Naive thymus-derived CD4-positive, alpha-beta T cell (primary cell): ENCODE measurements at regions not wholly inside any gene's neighbourhood (a gene's known extent, or its start where the extent isn't known, plus 50 kb on each side); places are given as distances from the start of the nearest gene placed in this dataset.
A peak's percentile ranks its signal among the peaks of the same experiment; 100 is the strongest.

Experiments used
- ATAC-seq: fragments of 150-1000 bp; cut with Tn5 transposase; 2 replicates; pipeline ENCODE4 v1.10.0; 2021; ENCODE audit warnings: mild to moderate bottlenecking, moderate library complexity
- CTCF ChIA-PET: fragments of 350-600 bp; sonication (Branson Sonifier 250); formaldehyde crosslinking; loops from one replicate; lab custom pipeline; 2021; ENCODE audit warnings: antibody characterized with exemption; lab: Charles Lee
- POLR2A ChIA-PET: fragments of 350-600 bp; sonication (Branson Sonifier 250); formaldehyde crosslinking; loops from one replicate; lab custom pipeline; 2021; ENCODE audit warnings: antibody characterized with exemption, inconsistent platforms; lab: Charles Lee
- DNase-seq, 9 donors: peaks; one replicate each; pipeline versions ENCODE4 v3.0.0 to v3.0.0-alpha.2; 2020 to 2022; ENCODE audit warnings: mixed read lengths in 1 of 9
- H3K27ac ChIP-seq: one replicate; pipeline ENCODE4 v1.7.0; 2013; ENCODE audit warnings: mild to moderate bottlenecking, low read depth, low read length, moderate library complexity
- H3K27me3 ChIP-seq, 2 donors: one replicate each; pipeline ENCODE4 v1.7.0; 2013; ENCODE audit warnings: low read length in 2 of 2, mild to moderate bottlenecking in 2 of 2, moderate library complexity in 2 of 2; ENCODE audit not compliant: control insufficient read depth in 2 of 2, insufficient read depth in 2 of 2
- H3K36me3 ChIP-seq, 3 experiments: 1 replicate in 2 of 3; 2 replicates in 1 of 3; pipeline ENCODE4 v1.7.0; 2013; ENCODE audit warnings: low read length in 3 of 3, mild to moderate bottlenecking in 3 of 3, moderate library complexity in 1 of 3; ENCODE audit not compliant: insufficient read depth in 3 of 3, control insufficient read depth in 2 of 3
- H3K4me1 ChIP-seq, 2 donors: one replicate each; pipeline ENCODE4 v1.7.0; 2013; ENCODE audit warnings: low read length in 2 of 2, mild to moderate bottlenecking in 2 of 2, moderate library complexity in 1 of 2; ENCODE audit not compliant: control insufficient read depth in 2 of 2, insufficient read depth in 2 of 2
- H3K4me3 ChIP-seq: 2 replicates; pipeline ENCODE4 v1.7.0; 2013; ENCODE audit warnings: mild to moderate bottlenecking, low read length
- H3K9me3 ChIP-seq, 3 experiments: 1 replicate in 2 of 3; 2 replicates in 1 of 3; pipeline ENCODE4 v1.7.0; 2013; ENCODE audit warnings: low read length in 3 of 3; ENCODE audit not compliant: control insufficient read depth in 2 of 3
- H3K27ac Mint-ChIP-seq, 9 donors: one replicate each; pipeline ENCODE4 v1.8.0; 2020 to 2022; ENCODE audit warnings: mixed read lengths in 9 of 9, mild to moderate bottlenecking in 8 of 9, moderate library complexity in 5 of 9, inconsistent platforms in 2 of 9
- H3K27me3 Mint-ChIP-seq, 5 donors: one replicate each; pipeline ENCODE4 v1.8.0; 2021 to 2022; ENCODE audit warnings: mixed read lengths in 5 of 5, mild to moderate bottlenecking in 1 of 5
- H3K36me3 Mint-ChIP-seq, 5 donors: one replicate each; pipeline ENCODE4 v1.8.0; 2020 to 2022; ENCODE audit warnings: mixed read lengths in 5 of 5, mild to moderate bottlenecking in 3 of 5, inconsistent platforms in 1 of 5
- H3K4me1 Mint-ChIP-seq, 7 donors: one replicate each; pipeline ENCODE4 v1.8.0; 2020 to 2022; ENCODE audit warnings: mixed read lengths in 7 of 7, mild to moderate bottlenecking in 3 of 7, inconsistent platforms in 1 of 7
- H3K4me3 Mint-ChIP-seq, 10 donors: one replicate each; pipeline ENCODE4 v1.8.0; 2020 to 2022; ENCODE audit warnings: mild to moderate bottlenecking in 10 of 10, mixed read lengths in 10 of 10, moderate library complexity in 6 of 10, inconsistent platforms in 2 of 10
- H3K9me3 Mint-ChIP-seq, 11 donors: one replicate each; pipeline ENCODE4 v1.8.0; 2020 to 2022; ENCODE audit warnings: mixed read lengths in 11 of 11, mild to moderate bottlenecking in 4 of 11, inconsistent platforms in 1 of 11, moderate library complexity in 1 of 11
- intact Hi-C, 2 donors: fragments of 100-400 bp; cut with micrococcal nuclease; formaldehyde crosslinking; loops; one replicate each; pipeline ENCODE4 v1.15.1; 2023

DNA sequence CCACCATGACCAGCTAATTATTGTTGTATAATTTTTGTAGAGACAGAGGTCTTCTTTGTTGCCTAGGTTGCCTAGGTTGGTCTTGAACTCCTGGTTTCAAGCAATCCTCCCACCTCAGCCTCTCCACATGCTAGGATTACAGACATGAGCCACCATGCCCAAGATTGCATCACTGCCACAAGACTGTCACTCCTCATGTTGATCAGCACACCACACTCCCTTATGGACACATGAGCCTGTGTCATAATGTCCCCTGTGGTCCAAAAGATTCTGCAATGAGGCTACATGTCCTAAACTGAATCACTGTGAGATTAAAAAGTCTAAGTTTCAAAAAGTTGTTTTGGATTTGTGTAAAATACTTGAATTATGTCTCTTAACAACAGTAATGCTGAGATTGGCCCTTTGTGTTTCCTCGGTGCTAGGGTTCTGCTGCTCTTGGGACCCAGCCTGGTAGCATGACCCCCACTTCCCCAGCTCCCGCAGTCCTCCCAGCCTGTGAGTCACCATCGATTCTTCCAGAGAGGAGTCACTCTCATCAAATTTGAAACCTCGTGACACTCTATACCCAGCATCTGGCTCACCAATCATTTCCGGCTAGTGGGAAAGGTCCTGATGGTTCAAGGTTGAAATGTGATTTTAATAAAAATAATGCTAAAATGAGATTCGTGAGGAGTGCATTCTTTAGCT lies 890.9 kb downstream of the VRK1 start:
- Histone ChIP-seq H3K9me3 (no peaks in the 10 kb centered on the region), H3K36me3 (no peaks in the 10 kb centered on the region), H3K27ac (no peak overlapping the region), H3K4me3 (no peak overlapping the region), H3K27me3 (no peaks in the 10 kb centered on the region), H3K4me1 (no peaks in the 10 kb centered on the region)
- Mint-ChIP-seq H3K4me1 (peaks cover 9 to 32% (median 27%) of the 10 kb centered on the region in 7 donors), H3K36me3 (peaks cover 0 to 8% (median 7%) of the 10 kb centered on the region in 5 donors), H3K4me3 (no peak overlapping the region), H3K9me3 (peaks cover 0 to 7% (median 0%) of the 10 kb centered on the region in 11 donors), H3K27me3 (no peaks in the 10 kb centered on the region), H3K27ac (peak overlapping the region in 1 of 9 donors; percentile 63)
- ATAC-seq: no peak
- ChIA-PET CTCF (no interaction called here), POLR2A (no interaction called here)
- intact Hi-C loops: no loop called here
- no peak for DNase-seq

DNA sequence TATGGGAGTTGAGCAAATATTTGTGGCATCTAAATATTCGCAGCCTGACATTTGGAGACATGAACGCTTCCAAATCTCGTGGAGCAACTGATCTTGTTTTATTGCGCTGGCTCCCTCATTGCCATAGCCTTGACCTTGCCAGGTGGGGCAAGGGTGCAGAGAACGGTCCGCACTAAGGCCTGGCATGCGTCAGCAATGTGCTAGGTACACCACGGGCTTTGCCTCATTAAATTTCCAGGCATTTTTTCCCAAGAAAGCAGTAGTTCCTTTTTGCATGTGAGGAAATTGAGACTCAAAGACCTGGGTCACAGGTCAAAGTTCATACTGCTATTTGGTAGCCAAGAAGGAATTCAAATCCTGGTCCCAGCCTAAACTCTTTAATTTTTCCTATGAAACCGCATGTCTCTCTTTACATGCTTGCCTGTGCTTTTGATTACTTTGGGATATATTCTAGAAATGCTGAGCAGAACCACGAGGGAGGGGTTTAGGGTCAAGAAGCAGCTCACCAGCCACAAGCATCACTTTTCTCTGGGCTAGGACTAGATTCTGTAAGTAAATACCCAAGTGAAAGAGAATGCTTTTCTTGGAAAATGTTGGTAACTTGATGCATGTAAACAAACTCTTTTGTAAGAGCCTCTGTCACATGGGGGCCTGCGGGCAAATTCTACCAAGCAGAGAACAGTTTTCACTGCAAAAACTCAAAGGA lies 891.6 kb downstream of the VRK1 start:
- H3K4me3 Mint-ChIP-seq: no peak overlapping the region
- H3K4me1 Mint-ChIP-seq: peaks cover 9 to 33% (median 29%) of the 10 kb centered on the region in 7 donors
- H3K36me3 Mint-ChIP-seq: peaks cover 0 to 8% (median 7%) of the 10 kb centered on the region in 5 donors
- Histone ChIP-seq H3K4me3 (no peak overlapping the region), H3K27ac (no peak overlapping the region), H3K4me1 (no peaks in the 10 kb centered on the region), H3K36me3 (no peaks in the 10 kb centered on the region), H3K9me3 (no peaks in the 10 kb centered on the region), H3K27me3 (no peaks in the 10 kb centered on the region)
- intact Hi-C loops: no loop called here
- POLR2A ChIA-PET: no interaction called here
- DNase-seq (no peak), ATAC-seq (no peak)
- H3K27ac Mint-ChIP-seq: no peak overlapping the region
- peaks cover 0 to 7% (median 0%) of the 10 kb centered on the region in 11 donors for H3K9me3 Mint-ChIP-seq
- no peaks in the 10 kb centered on the region for H3K27me3 Mint-ChIP-seq
- CTCF ChIA-PET: no interaction called here

GRCh38 chr14:97692084-97692483 lies 894.9 kb downstream of the VRK1 start:
- ChIA-PET CTCF (no interaction called here), POLR2A (no interaction called here)
- peaks cover 2% of the 10 kb centered on the region in 2 donors for H3K4me1 ChIP-seq
- no peak for ATAC-seq
- no peak overlapping the region for H3K4me3 ChIP-seq
- H3K9me3 Mint-ChIP-seq: peaks cover 0 to 11% (median 0%) of the 10 kb centered on the region in 11 donors
- H3K9me3 ChIP-seq: no peaks in the 10 kb centered on the region
- H3K4me3 Mint-ChIP-seq: no peak overlapping the region
- DNase-seq: no peak
- peaks cover 0 to 4% (median 0%) of the 10 kb centered on the region in 5 donors for H3K27me3 Mint-ChIP-seq
- no peaks in the 10 kb centered on the region for H3K36me3 ChIP-seq
- intact Hi-C loops: no loop called here
- H3K27me3 ChIP-seq: no peaks in the 10 kb centered on the region
- peaks cover 2 to 15% (median 11%) of the 10 kb centered on the region in 7 donors for H3K4me1 Mint-ChIP-seq
- peaks cover 0 to 11% (median 0%) of the 10 kb centered on the region in 5 donors for H3K36me3 Mint-ChIP-seq
- peak overlapping the region in 1 of 9 donors; percentile 59 for H3K27ac Mint-ChIP-seq
- no peak overlapping the region for H3K27ac ChIP-seq

DNA sequence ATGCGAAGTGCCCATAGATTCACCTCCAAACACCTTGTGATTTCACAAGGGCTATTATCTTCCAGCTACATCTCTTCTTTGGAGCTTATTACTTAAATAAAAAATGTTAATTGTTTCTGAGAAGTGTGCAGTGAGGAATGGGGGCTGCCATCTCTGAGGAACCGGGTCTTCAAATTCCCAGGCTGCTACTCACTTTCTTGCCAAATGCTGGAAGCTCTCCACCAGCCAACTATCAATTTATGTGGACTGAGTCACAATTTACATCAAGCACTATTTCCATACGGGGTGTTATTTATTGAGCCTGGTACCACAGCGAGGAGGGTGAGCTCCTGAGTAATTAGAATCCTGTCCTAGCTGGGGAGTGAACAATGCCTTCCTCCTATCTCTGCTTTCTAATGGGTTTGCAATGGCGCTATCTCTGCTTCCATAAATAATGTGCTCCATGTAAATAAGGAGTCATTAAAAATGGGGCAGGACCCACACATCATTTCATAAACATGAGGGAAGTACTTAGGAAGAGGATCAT lies 898.3 kb downstream of the VRK1 start:
- no peaks in the 10 kb centered on the region for H3K9me3 ChIP-seq
- H3K27me3 ChIP-seq: no peaks in the 10 kb centered on the region
- no peak overlapping the region for H3K4me3 Mint-ChIP-seq
- peaks cover 0 to 30% (median 0%) of the 10 kb centered on the region in 5 donors for H3K36me3 Mint-ChIP-seq
- peaks cover 11 to 22% of the 10 kb centered on the region in 2 donors for H3K4me1 ChIP-seq
- peaks cover 10 to 39% (median 30%) of the 10 kb centered on the region in 7 donors for H3K4me1 Mint-ChIP-seq
- H3K4me3 ChIP-seq: no peak overlapping the region
- ATAC-seq (no peak), DNase-seq (no peak)
- H3K27ac ChIP-seq: no peak overlapping the region
- H3K27ac Mint-ChIP-seq: no peak overlapping the region
- H3K9me3 Mint-ChIP-seq: peaks cover 0 to 26% (median 2%) of the 10 kb centered on the region in 11 donors
- POLR2A ChIA-PET: interaction anchor here (0.6 to 0.9 kb wide), 2 partner anchors 13 to 26 kb away, joined by 3 read pairs; no protein-coding TSS in a partner anchor
- peaks cover 0 to 4% (median 0%) of the 10 kb centered on the region in 5 donors for H3K27me3 Mint-ChIP-seq
- no peaks in the 10 kb centered on the region for H3K36me3 ChIP-seq
- CTCF ChIA-PET: no interaction called here
- intact Hi-C loops: loop anchor here in 1 of 2 donors (5.0 kb wide), 1 partner anchor 1577 kb away; the partner anchor contains the start of gene BCL11B

GRCh38 chr14:97697772-97698171 lies 900.6 kb downstream of the VRK1 start:
- H3K9me3 Mint-ChIP-seq: peaks cover 0 to 28% (median 2%) of the 10 kb centered on the region in 11 donors
- POLR2A ChIA-PET: interaction anchor here (1.1 to 1.2 kb wide), 2 partner anchors 10 to 20 kb away, joined by 3 read pairs; no protein-coding TSS in a partner anchor
- H3K4me3 Mint-ChIP-seq: peak overlapping the region in 6 of 10 donors; percentile 30 to 73 (median 49)
- CTCF ChIA-PET: interaction anchor here (0.7 kb wide), 1 partner anchor 106 kb away, joined by 3 read pairs; no protein-coding TSS in a partner anchor
- intact Hi-C loops: loop anchor here in 1 of 2 donors (5.0 kb wide), 1 partner anchor 1575 kb away; the partner anchor contains the start of gene BCL11B
- no peak overlapping the region for H3K4me3 ChIP-seq
- no peak overlapping the region for H3K27ac ChIP-seq
- H3K4me1 ChIP-seq: peaks cover 21 to 37% of the 10 kb centered on the region in 2 donors
- H3K27ac Mint-ChIP-seq: peak overlapping the region; percentile 12 to 88 (median 53)
- ATAC-seq (peak; percentile 78), DNase-seq (peak in 1 of 9 donors; percentile 34)
- no peaks in the 10 kb centered on the region for H3K36me3 ChIP-seq
- H3K4me1 Mint-ChIP-seq: peaks cover 14 to 55% (median 44%) of the 10 kb centered on the region in 7 donors
- peaks cover 0 to 4% (median 0%) of the 10 kb centered on the region in 5 donors for H3K27me3 Mint-ChIP-seq
- H3K36me3 Mint-ChIP-seq: peaks cover 0 to 30% (median 0%) of the 10 kb centered on the region in 5 donors
- H3K9me3 ChIP-seq: no peaks in the 10 kb centered on the region
- H3K27me3 ChIP-seq: no peaks in the 10 kb centered on the region

DNA sequence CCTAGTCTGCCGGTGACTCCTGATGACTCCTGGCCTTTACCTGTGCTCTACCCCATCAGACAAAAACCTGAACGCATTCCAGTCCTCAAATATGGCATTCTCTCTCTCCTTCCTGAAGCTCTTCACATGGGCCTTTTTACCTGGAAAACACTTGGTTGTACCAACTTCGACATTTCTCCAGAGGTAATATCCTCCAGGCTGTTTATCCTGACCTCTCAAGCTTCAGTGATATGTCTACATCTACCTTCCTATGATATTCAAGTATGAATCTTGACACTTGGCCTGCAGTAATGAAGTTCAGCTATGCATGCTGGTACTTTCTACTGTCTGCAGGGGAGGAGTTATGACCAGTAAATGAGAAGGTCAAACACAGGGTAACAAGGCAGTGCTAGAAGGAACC lies 901.8 kb downstream of the VRK1 start:
- Mint-ChIP-seq H3K9me3 (peaks cover 4 to 33% (median 6%) of the 10 kb centered on the region in 11 donors), H3K36me3 (peaks cover 0 to 41% (median 4%) of the 10 kb centered on the region in 5 donors), H3K4me1 (peaks cover 24 to 60% (median 53%) of the 10 kb centered on the region in 7 donors), H3K27me3 (peaks cover 0 to 4% (median 0%) of the 10 kb centered on the region in 5 donors), H3K4me3 (no peak overlapping the region), H3K27ac (peak overlapping the region in 5 of 9 donors; percentile 25 to 80 (median 44))
- CTCF ChIA-PET: no interaction called here
- DNase-seq (no peak), ATAC-seq (no peak)
- H3K4me1 ChIP-seq: peaks cover 34 to 49% of the 10 kb centered on the region in 2 donors
- no peak overlapping the region for H3K27ac ChIP-seq
- no peak overlapping the region for H3K4me3 ChIP-seq
- intact Hi-C loops: loop anchor here in 1 of 2 donors (5.0 kb wide), 1 partner anchor 1573 kb away; the partner anchor contains the start of gene BCL11B
- H3K27me3 ChIP-seq: no peaks in the 10 kb centered on the region
- peaks cover 0 to 5% (median 0%) of the 10 kb centered on the region in 3 experiments for H3K9me3 ChIP-seq
- H3K36me3 ChIP-seq: no peaks in the 10 kb centered on the region
- POLR2A ChIA-PET: interaction anchor here (1.3 kb wide), 1 partner anchor 11 kb away, joined by 7 read pairs; no protein-coding TSS in a partner anchor
